ENCODE measurements at regions not wholly inside any gene's neighbourhood (a gene's known extent, or its start where the extent isn't known, plus 50 kb on each side); places are given as distances from the start of the nearest gene placed in this dataset.

DNA sequence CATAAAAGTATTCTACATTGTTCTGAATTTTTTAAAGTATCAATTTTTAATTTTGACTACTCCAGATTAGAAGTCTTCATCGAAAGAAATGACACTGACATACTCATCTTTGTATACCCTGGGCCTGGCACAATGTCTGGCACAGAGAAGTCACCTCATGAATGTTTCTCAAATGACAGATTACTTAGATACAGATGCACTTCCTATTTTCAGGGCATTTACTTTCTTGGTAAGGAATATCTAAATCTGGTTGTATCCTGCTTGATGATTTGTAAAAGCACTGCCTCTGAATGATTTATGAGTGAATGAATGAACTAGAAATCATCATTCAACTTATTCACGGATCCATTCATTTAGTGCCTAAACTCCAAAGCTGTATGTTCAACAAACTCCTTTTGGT is 1784.7 kb downstream of the LRRC4C start:
- TF ChIP-seq, protein P1, sequence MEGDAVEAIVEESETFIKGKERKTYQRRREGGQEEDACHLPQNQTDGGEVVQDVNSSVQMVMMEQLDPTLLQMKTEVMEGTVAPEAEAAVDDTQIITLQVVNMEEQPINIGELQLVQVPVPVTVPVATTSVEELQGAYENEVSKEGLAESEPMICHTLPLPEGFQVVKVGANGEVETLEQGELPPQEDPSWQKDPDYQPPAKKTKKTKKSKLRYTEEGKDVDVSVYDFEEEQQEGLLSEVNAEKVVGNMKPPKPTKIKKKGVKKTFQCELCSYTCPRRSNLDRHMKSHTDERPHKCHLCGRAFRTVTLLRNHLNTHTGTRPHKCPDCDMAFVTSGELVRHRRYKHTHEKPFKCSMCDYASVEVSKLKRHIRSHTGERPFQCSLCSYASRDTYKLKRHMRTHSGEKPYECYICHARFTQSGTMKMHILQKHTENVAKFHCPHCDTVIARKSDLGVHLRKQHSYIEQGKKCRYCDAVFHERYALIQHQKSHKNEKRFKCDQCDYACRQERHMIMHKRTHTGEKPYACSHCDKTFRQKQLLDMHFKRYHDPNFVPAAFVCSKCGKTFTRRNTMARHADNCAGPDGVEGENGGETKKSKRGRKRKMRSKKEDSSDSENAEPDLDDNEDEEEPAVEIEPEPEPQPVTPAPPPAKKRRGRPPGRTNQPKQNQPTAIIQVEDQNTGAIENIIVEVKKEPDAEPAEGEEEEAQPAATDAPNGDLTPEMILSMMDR (IDR thresholded peaks at IDR 0.05), result no peak
- no peak for TF ChIP-seq POLR2A (IDR thresholded peaks at IDR 0.05)

Data from thyroid gland (tissue), 4 donors.